ENCODE measurements at regions not wholly inside any gene's neighbourhood (a gene's known extent, or its start where the extent isn't known, plus 50 kb on each side); places are given as distances from the start of the nearest gene placed in this dataset.

GRCh38 chr13:46484561-46484960 is 68.4 kb upstream of the LRCH1 start:
- no peak for DNase-seq (ENCODE audit: extremely low spot score, unreplicated experiment)
- H3K4me1 Mint-ChIP-seq (ENCODE audit: unreplicated experiment) = peaks cover 16% of the 10 kb centered on the region
- TF ChIP-seq CTCF (IDR thresholded peaks at IDR 0.05) = no peak

GRCh38 chr13:46481166-46481565 is 71.8 kb upstream of the LRCH1 start:
- Mint-ChIP-seq H3K27me3 (ENCODE audit: unreplicated experiment) (no peaks in the 10 kb centered on the region), H3K4me3 (ENCODE audit: unreplicated experiment) (no peak overlapping the region), H3K4me1 (ENCODE audit: unreplicated experiment) (peaks cover 1% of the 10 kb centered on the region), H3K9me3 (ENCODE audit: unreplicated experiment) (peaks cover 22% of the 10 kb centered on the region), H3K36me3 (ENCODE audit: unreplicated experiment) (peaks cover 7% of the 10 kb centered on the region), H3K27ac (ENCODE audit: unreplicated experiment) (no peak overlapping the region)
- no peak for TF ChIP-seq CTCF (IDR thresholded peaks at IDR 0.05)
- no peak for DNase-seq (ENCODE audit: extremely low spot score, unreplicated experiment)

More at GRCh38 chr13:46484561-46484960, 68.4 kb upstream of the LRCH1 start:
- H3K4me3 Mint-ChIP-seq (ENCODE audit: unreplicated experiment) = no peak overlapping the region
- no peak overlapping the region for H3K27ac Mint-ChIP-seq (ENCODE audit: unreplicated experiment)
- H3K9me3 Mint-ChIP-seq (ENCODE audit: unreplicated experiment) = peaks cover 22% of the 10 kb centered on the region
- no peaks in the 10 kb centered on the region for H3K27me3 Mint-ChIP-seq (ENCODE audit: unreplicated experiment)
- H3K36me3 Mint-ChIP-seq (ENCODE audit: unreplicated experiment) = peaks cover 7% of the 10 kb centered on the region

- no peak overlapping the region for H3K4me3 Mint-ChIP-seq (ENCODE audit: unreplicated experiment)
- H3K4me1 Mint-ChIP-seq (ENCODE audit: unreplicated experiment) = peaks cover 8% of the 10 kb centered on the region
- H3K27ac Mint-ChIP-seq (ENCODE audit: unreplicated experiment) = no peak overlapping the region
- H3K9me3 Mint-ChIP-seq (ENCODE audit: unreplicated experiment) = peaks cover 20% of the 10 kb centered on the region
- no peak for DNase-seq (ENCODE audit: extremely low spot score, unreplicated experiment)
- no peaks in the 10 kb centered on the region for H3K27me3 Mint-ChIP-seq (ENCODE audit: unreplicated experiment)
- no peak for TF ChIP-seq CTCF (IDR thresholded peaks at IDR 0.05)
- H3K36me3 Mint-ChIP-seq (ENCODE audit: unreplicated experiment) = peaks cover 7% of the 10 kb centered on the region
Measured at GRCh38 chr13:46480131-46480530, 72.8 kb upstream of the LRCH1 start.

- DNase-seq (ENCODE audit: extremely low spot score, unreplicated experiment) = peak; percentile 17
- Mint-ChIP-seq H3K4me3 (ENCODE audit: unreplicated experiment) (no peak overlapping the region), H3K27me3 (ENCODE audit: unreplicated experiment) (no peaks in the 10 kb centered on the region)
Measured at GRCh38 chr13:46479691-46480090, 73.3 kb upstream of the LRCH1 start.

DNA sequence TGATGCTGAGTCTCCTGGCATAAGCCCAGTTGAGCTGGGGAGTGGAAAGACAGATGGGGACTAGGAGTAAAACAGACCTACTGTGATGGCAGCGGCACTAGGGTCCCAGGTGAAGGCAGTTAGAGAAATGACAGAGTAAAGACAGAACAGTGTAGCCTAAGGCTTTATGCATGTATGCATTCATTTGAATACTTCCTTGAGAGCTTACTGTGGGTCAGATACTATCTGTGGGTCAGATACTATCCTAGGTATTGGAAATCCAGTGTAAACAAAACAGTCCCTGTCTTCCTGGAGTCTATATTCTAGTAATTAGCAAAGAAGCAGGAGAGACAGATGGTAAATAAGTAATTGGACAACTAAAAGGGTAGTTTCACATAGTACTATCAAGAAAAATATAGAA is 73.7 kb upstream of the LRCH1 start:
- H3K4me3 Mint-ChIP-seq (ENCODE audit: unreplicated experiment) = no peak overlapping the region
- peaks cover 3% of the 10 kb centered on the region for H3K36me3 Mint-ChIP-seq (ENCODE audit: unreplicated experiment)
- H3K27ac Mint-ChIP-seq (ENCODE audit: unreplicated experiment) = no peak overlapping the region
- peaks cover 12% of the 10 kb centered on the region for H3K9me3 Mint-ChIP-seq (ENCODE audit: unreplicated experiment)
- TF ChIP-seq CTCF (IDR thresholded peaks at IDR 0.05) = no peak
- peak; percentile 6 for DNase-seq (ENCODE audit: extremely low spot score, unreplicated experiment)
- H3K27me3 Mint-ChIP-seq (ENCODE audit: unreplicated experiment) = no peaks in the 10 kb centered on the region
- H3K4me1 Mint-ChIP-seq (ENCODE audit: unreplicated experiment) = peaks cover 9% of the 10 kb centered on the region

More at GRCh38 chr13:46479691-46480090, 73.3 kb upstream of the LRCH1 start:
- Mint-ChIP-seq H3K9me3 (ENCODE audit: unreplicated experiment) (peaks cover 16% of the 10 kb centered on the region), H3K4me1 (ENCODE audit: unreplicated experiment) (peaks cover 9% of the 10 kb centered on the region), H3K36me3 (ENCODE audit: unreplicated experiment) (peaks cover 6% of the 10 kb centered on the region), H3K27ac (ENCODE audit: unreplicated experiment) (no peak overlapping the region)
- no peak for TF ChIP-seq CTCF (IDR thresholded peaks at IDR 0.05)

All from osteocyte (in vitro differentiated cells).